BE2C (cell line): ENCODE measurements at regions not wholly inside any gene's neighbourhood (a gene's known extent, or its start where the extent isn't known, plus 50 kb on each side); places are given as distances from the start of the nearest gene placed in this dataset.
"Not testable (repeated sequence)": the region's sequence is repeated elsewhere in the genome, so short reads cannot be mapped to it uniquely, and the experiment has no call there.

ENCODE experiments used
- DNase-seq: peaks from one replicate; pipeline ENCODE4 v3.0.0-alpha.2; 2020
- H3K27me3 ChIP-seq: fragments of 250-450 bp; sonication (Bioruptor Pico); 2 replicates; pipeline ENCODE4 v1.5.1; 2020; ENCODE audit warnings: mild to moderate bottlenecking
- H3K36me3 ChIP-seq: fragments of 250-450 bp; sonication (Bioruptor Pico); 2 replicates; pipeline ENCODE4 v1.5.1; 2020; ENCODE audit warnings: mild to moderate bottlenecking
- H3K4me1 ChIP-seq: fragments of 250-450 bp; sonication (Bioruptor Pico); 2 replicates; pipeline ENCODE4 v1.5.1; 2020
- H3K4me3 ChIP-seq: 2 replicates; pipeline ENCODE4 v1.5.1; 2011; ENCODE audit warnings: low read depth, low read length
- H3K9me3 ChIP-seq: fragments of 250-450 bp; sonication (Bioruptor Pico); 2 replicates; pipeline ENCODE4 v1.5.1; 2020
- CTCF ChIP-seq: IDR thresholded peaks from 2 replicates; pipeline ENCODE4 v1.5.1; 2012; ENCODE audit warnings: mild to moderate bottlenecking, low read depth, low read length

- Histone ChIP-seq H3K36me3 (no peaks in the 10 kb centered on the region), H3K27me3 (no peaks in the 10 kb centered on the region), H3K4me1 (no peaks in the 10 kb centered on the region), H3K9me3 (no peaks in the 10 kb centered on the region), H3K4me3 (no peak overlapping the region)
- TF ChIP-seq CTCF = no peak
- no peak for DNase-seq
Measured at GRCh38 chr4:131551306-131551705, 1597.8 kb upstream of the PCDH10 start.

DNA sequence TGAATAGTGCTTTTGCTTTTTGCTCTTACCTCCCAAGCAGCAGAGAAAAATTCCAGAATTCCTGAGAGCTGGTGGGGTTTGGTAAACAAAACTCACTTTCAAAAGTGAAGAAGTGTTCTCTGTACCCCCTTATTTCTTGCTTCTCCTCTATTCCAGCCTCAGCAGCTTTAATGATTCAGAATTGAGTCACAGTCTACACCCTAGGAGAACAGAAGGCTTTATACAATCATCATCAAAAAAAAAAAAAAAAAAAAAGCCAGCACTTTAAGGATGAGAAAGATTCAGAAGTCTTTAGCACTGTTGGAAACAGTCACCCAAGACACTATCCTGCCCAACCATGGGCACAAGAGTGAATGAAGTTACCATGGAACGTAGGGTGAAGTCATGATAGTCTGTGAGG is 1583.1 kb upstream of the PCDH10 start:
- no peak overlapping the region for H3K4me3 ChIP-seq
- no peaks in the 10 kb centered on the region for H3K4me1 ChIP-seq
- H3K36me3 ChIP-seq = no peaks in the 10 kb centered on the region
- no peak for TF ChIP-seq CTCF
- H3K27me3 ChIP-seq = no peaks in the 10 kb centered on the region
- H3K9me3 ChIP-seq = no peaks in the 10 kb centered on the region; the same call in 1 of the 2 replicates
- DNase-seq = no peak

DNA sequence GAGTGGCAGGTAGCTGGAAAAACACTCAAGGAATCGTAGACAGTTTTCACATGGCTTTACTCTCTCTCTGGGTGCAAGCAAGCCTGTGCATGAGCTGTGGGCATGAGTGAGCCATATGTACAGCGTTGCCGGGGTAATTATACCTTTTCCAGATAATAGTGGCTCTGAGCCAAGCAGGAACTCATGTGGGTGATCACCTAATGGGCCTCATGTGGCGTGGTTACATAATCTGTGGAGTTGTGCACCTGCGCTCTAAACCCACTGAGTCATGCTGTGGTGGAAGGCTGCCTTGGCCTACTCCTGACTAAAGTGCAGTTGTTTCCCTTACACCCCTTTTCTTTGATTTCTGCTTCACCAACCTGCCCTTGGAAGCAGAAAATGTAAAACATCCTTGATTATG is 1564.5 kb upstream of the PCDH10 start:
- no peak for TF ChIP-seq CTCF
- H3K36me3 ChIP-seq = no peaks in the 10 kb centered on the region
- peak; percentile 27 for DNase-seq
- no peaks in the 10 kb centered on the region for H3K27me3 ChIP-seq
- no peaks in the 10 kb centered on the region for H3K9me3 ChIP-seq
- no peak overlapping the region for H3K4me3 ChIP-seq
- H3K4me1 ChIP-seq = no peaks in the 10 kb centered on the region

GRCh38 chr4:131595140-131595539 is 1554.0 kb upstream of the PCDH10 start:
- Histone ChIP-seq H3K27me3 (no peaks in the 10 kb centered on the region), H3K36me3 (no peaks in the 10 kb centered on the region), H3K4me1 (no peaks in the 10 kb centered on the region), H3K4me3 (no peak overlapping the region), H3K9me3 (no peaks in the 10 kb centered on the region)
- no peak for DNase-seq
- no peak for TF ChIP-seq CTCF

GRCh38 chr4:131603705-131604104 is 1545.4 kb upstream of the PCDH10 start:
- Histone ChIP-seq H3K9me3 (no peaks in the 10 kb centered on the region), H3K27me3 (no peaks in the 10 kb centered on the region), H3K4me3 (no peak overlapping the region), H3K36me3 (no peaks in the 10 kb centered on the region), H3K4me1 (no peaks in the 10 kb centered on the region)
- TF ChIP-seq CTCF = no peak
- DNase-seq = no peak

DNA sequence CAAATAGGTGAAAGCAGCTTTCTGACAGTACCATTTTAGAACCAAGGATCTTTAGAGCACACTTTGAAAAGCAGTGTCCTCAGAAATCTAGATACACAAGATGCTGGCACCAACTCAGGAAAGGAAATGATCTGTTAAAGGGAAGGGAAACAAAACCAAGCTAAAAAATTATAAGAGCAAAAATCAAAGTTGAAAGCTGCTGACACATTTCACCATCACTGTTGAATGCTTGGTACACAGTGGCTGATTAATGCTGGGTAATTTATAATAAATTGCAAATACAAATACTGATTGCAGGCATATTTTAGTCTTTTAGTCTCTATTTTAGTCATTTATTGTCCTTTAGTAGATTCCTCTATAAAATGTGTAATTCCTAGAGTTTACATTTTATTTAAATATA is 1540.1 kb upstream of the PCDH10 start:
- H3K9me3 ChIP-seq = no peaks in the 10 kb centered on the region
- no peak for DNase-seq
- no peak overlapping the region for H3K4me3 ChIP-seq
- no peaks in the 10 kb centered on the region for H3K36me3 ChIP-seq
- no peaks in the 10 kb centered on the region for H3K27me3 ChIP-seq
- no peak for TF ChIP-seq CTCF
- H3K4me1 ChIP-seq = peaks cover 4% of the 10 kb centered on the region; the same call in 1 of the 2 replicates

DNA sequence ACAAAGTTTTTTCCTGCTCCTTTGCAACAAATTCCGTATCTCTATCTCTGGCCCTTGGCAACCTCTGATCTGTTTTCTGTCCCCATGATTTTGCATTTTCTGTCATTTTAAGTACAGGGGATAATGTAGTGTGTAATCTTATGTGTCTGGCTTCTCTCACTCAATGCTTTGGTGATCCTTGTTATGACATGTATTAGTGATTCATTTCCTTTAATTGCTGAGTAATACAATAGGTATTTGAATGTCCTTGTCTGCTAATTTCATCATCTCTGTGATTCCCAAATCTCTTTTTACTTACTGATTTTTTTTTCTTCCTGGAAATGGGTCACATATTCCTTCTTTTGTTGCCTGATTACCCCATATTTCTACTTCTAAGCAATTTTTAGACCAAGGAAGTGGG is 1538.6 kb upstream of the PCDH10 start:
- H3K4me3 ChIP-seq, H3K27me3 ChIP-seq, H3K9me3 ChIP-seq, DNase-seq, H3K36me3 ChIP-seq, H3K4me1 ChIP-seq: not testable (repeated sequence)
